ENCODE measurements at regions not wholly inside any gene's neighbourhood (a gene's known extent, or its start where the extent isn't known, plus 50 kb on each side); places are given as distances from the start of the nearest gene placed in this dataset.

DNA sequence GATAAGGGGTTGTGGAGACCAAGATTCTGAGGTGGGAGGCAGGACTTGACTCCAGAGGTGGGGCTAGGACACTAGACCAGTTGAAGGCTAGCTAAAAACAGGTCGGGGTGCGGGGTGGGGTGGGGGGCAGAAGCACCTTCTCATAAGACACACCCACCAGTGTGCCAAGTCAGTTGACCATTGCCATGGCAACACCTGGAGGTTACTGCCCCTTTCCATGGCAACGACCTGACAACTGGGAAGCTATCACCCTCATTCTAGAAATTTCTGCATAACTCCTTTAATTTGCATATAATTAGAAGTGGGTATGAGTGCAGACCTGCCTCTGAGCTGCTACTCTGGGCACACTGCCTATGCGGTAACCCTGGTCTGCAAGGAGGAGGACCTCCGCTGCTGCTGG lies 53.9 kb upstream of the ALOX12 start:
- no peak for DNase-seq

DNA sequence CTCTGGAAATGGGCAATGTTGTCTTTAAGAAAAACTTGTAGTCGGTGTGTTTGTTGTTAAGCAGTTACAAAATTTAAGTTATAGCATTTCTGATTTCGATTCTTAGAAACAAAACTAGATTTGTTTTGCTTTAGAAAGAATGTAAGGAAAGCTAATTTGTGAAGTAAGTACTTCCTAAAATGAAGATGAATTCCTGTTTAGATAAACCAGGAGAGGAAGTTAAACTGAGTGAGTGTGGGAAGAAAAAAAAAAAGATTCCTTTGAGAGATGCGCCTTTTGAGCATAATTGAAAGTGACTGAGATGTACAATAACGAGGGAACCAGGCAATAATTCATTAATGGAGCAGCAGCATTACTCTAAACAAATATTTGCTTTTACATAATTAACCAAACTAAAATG lies 52.4 kb upstream of the ALOX12 start:
- DNase-seq = no peak
